CD4-positive, alpha-beta T cell (primary cell): ENCODE measurements at regions not wholly inside any gene's neighbourhood (a gene's known extent, or its start where the extent isn't known, plus 50 kb on each side); places are given as distances from the start of the nearest gene placed in this dataset.

Experiments used
- ATAC-seq: fragments of 200-7000 bp; cut with Tn5 transposase; one replicate; pipeline ENCODE4 v1.10.0; 2022; ENCODE audit warnings: mild to moderate bottlenecking; ENCODE audit not compliant: poor library complexity
- CTCF ChIA-PET: fragments of 350-600 bp; sonication (Branson Sonifier 250); formaldehyde crosslinking; loops from one replicate; lab custom pipeline; 2021; ENCODE audit warnings: antibody characterized with exemption, inconsistent platforms; lab: Charles Lee
- POLR2A ChIA-PET: fragments of 350-600 bp; sonication (Branson Sonifier 250); formaldehyde crosslinking; loops from one replicate; lab custom pipeline; 2021; ENCODE audit warnings: antibody characterized with exemption, inconsistent platforms; lab: Charles Lee
- DNase-seq, 14 experiments: peaks; one replicate each; pipeline ENCODE4 v3.0.0-alpha.2; 2013 to 2020; ENCODE audit warnings: mixed read lengths in 2 of 14
- H3K27ac ChIP-seq, 2 donors: one replicate each; pipeline versions ENCODE4 v1.5.1 to v1.7.0; 2013; ENCODE audit warnings: low read length in 2 of 2, low read depth in 1 of 2, mild to moderate bottlenecking in 1 of 2
- H3K27me3 ChIP-seq, 2 experiments: 1 replicate in 1 of 2; 2 replicates in 1 of 2; pipeline versions ENCODE4 v1.6.1 to v1.7.0; 2013; ENCODE audit warnings: low read length in 2 of 2, control low read depth in 1 of 2, mild to moderate bottlenecking in 1 of 2, moderate library complexity in 1 of 2; ENCODE audit not compliant: insufficient read depth in 2 of 2, control insufficient read depth in 1 of 2
- H3K36me3 ChIP-seq: one replicate; pipeline ENCODE4 v1.6.1; 2013; ENCODE audit warnings: low read length, control low read depth; ENCODE audit not compliant: insufficient read depth
- H3K4me1 ChIP-seq: one replicate; pipeline ENCODE4 v1.6.1; 2013; ENCODE audit warnings: low read length, control low read depth; ENCODE audit not compliant: insufficient read depth
- H3K4me3 ChIP-seq: one replicate; pipeline ENCODE4 v1.5.1; 2013; ENCODE audit warnings: mild to moderate bottlenecking, low read length, moderate library complexity
- H3K9me3 ChIP-seq, 2 experiments: 1 replicate in 1 of 2; 2 replicates in 1 of 2; pipeline versions ENCODE4 v1.6.1 to v1.7.0; 2013; ENCODE audit warnings: low read length in 2 of 2, mild to moderate bottlenecking in 2 of 2, control low read depth in 1 of 2, moderate library complexity in 1 of 2; ENCODE audit not compliant: control insufficient read depth in 1 of 2, insufficient read depth in 1 of 2
- H3K27ac Mint-ChIP-seq: one replicate; pipeline ENCODE4 v1.8.0; 2020; ENCODE audit warnings: mixed read lengths
- H3K27me3 Mint-ChIP-seq: one replicate; pipeline ENCODE4 v1.8.0; 2021; ENCODE audit warnings: mixed read lengths
- H3K36me3 Mint-ChIP-seq: one replicate; pipeline ENCODE4 v1.8.0; 2021; ENCODE audit warnings: low read depth, mixed read lengths
- H3K4me1 Mint-ChIP-seq: one replicate; pipeline ENCODE4 v1.8.0; 2021; ENCODE audit warnings: low read depth, mixed read lengths
- H3K4me3 Mint-ChIP-seq: one replicate; pipeline ENCODE4 v1.8.0; 2020; ENCODE audit warnings: mild to moderate bottlenecking, mixed read lengths
- H3K9me3 Mint-ChIP-seq: one replicate; pipeline ENCODE4 v1.8.0; 2020; ENCODE audit warnings: mixed read lengths
- intact Hi-C, 2 experiments: fragments of 100-400 bp; cut with DNase I in 1 of 2; cut with micrococcal nuclease in 1 of 2; formaldehyde crosslinking; loops; one replicate each; pipeline versions ENCODE4 v1.15.1 to v1.9.0; 2023 to 2025; cut with DNase I, micrococcal nuclease
- TF ChIP-seq, protein P1 (sequence below): fragments of 200-600 bp; IDR thresholded peaks from one replicate; pipeline ENCODE4 v1.8.0; 2022; ENCODE audit warnings: antibody characterized with exemption, mild to moderate bottlenecking

DNA sequence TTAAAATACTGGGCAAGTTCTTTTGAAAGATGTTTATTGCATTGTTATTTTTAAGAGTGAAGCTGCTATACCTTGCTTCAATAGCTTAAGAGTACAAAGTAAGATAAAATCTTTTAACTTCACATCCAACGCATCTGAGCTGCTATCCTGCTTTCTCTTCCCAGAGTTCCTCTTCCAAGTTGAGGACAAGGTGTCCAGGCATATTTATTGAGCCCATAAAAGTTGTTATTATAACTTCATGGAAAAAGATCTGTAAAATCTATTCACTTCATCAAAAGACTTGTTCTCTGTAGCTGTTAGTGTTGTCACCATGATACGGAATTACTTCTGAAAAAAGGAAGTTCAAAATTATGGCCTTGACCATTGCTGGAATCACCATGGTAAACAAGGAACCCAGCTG is 306.2 kb upstream of the ELAVL2 start:
- peaks cover 8% of the 10 kb centered on the region for H3K9me3 Mint-ChIP-seq
- no peaks in the 10 kb centered on the region for H3K36me3 Mint-ChIP-seq
- intact Hi-C loops = no loop called here
- peaks cover 3 to 16% of the 10 kb centered on the region in 2 experiments for H3K9me3 ChIP-seq
- H3K27me3 Mint-ChIP-seq = no peaks in the 10 kb centered on the region
- H3K27me3 ChIP-seq = no peaks in the 10 kb centered on the region
- no peaks in the 10 kb centered on the region for H3K4me1 ChIP-seq
- H3K4me3 Mint-ChIP-seq = no peak overlapping the region
- DNase-seq (no peak), ATAC-seq (no peak)
- no peak overlapping the region for H3K27ac Mint-ChIP-seq
- no peak overlapping the region for H3K27ac ChIP-seq
- TF ChIP-seq, protein P1, sequence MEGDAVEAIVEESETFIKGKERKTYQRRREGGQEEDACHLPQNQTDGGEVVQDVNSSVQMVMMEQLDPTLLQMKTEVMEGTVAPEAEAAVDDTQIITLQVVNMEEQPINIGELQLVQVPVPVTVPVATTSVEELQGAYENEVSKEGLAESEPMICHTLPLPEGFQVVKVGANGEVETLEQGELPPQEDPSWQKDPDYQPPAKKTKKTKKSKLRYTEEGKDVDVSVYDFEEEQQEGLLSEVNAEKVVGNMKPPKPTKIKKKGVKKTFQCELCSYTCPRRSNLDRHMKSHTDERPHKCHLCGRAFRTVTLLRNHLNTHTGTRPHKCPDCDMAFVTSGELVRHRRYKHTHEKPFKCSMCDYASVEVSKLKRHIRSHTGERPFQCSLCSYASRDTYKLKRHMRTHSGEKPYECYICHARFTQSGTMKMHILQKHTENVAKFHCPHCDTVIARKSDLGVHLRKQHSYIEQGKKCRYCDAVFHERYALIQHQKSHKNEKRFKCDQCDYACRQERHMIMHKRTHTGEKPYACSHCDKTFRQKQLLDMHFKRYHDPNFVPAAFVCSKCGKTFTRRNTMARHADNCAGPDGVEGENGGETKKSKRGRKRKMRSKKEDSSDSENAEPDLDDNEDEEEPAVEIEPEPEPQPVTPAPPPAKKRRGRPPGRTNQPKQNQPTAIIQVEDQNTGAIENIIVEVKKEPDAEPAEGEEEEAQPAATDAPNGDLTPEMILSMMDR = no peak
- CTCF ChIA-PET = no interaction called here
- POLR2A ChIA-PET = no interaction called here
- H3K4me3 ChIP-seq = no peak overlapping the region
- H3K4me1 Mint-ChIP-seq = no peaks in the 10 kb centered on the region
- H3K36me3 ChIP-seq = no peaks in the 10 kb centered on the region

DNA sequence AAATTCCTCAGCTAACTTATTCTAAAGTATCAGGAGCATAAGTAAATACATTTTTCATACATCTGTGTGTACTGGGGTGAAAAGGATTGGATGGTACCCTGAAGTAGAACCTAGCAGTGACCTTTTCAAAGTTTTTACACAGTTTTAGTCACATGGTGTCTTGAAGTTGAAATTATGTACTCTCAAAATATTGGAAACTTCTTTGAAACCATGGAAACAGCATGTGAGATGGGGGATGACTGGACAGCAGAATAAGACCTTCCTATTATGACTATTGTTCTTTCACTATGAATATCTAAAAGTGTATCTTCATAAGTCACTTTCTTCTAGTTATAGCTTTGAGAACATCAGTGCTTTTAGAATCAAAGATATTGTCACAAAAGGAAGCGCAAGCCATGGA is 301.5 kb upstream of the ELAVL2 start:
- ATAC-seq (no peak), DNase-seq (no peak)
- no peak overlapping the region for H3K4me3 ChIP-seq
- H3K4me1 ChIP-seq = no peaks in the 10 kb centered on the region
- H3K36me3 Mint-ChIP-seq = no peaks in the 10 kb centered on the region
- ChIA-PET CTCF (no interaction called here), POLR2A (no interaction called here)
- H3K9me3 Mint-ChIP-seq = peaks cover 5% of the 10 kb centered on the region
- intact Hi-C loops = no loop called here
- H3K27me3 ChIP-seq = no peaks in the 10 kb centered on the region
- no peaks in the 10 kb centered on the region for H3K36me3 ChIP-seq
- H3K9me3 ChIP-seq = peaks cover 0 to 3% of the 10 kb centered on the region in 2 experiments
- no peak overlapping the region for H3K27ac Mint-ChIP-seq
- H3K27me3 Mint-ChIP-seq = no peaks in the 10 kb centered on the region
- H3K27ac ChIP-seq = no peak overlapping the region
- TF ChIP-seq, protein P1 = no peak
- no peaks in the 10 kb centered on the region for H3K4me1 Mint-ChIP-seq
- H3K4me3 Mint-ChIP-seq = no peak overlapping the region

DNA sequence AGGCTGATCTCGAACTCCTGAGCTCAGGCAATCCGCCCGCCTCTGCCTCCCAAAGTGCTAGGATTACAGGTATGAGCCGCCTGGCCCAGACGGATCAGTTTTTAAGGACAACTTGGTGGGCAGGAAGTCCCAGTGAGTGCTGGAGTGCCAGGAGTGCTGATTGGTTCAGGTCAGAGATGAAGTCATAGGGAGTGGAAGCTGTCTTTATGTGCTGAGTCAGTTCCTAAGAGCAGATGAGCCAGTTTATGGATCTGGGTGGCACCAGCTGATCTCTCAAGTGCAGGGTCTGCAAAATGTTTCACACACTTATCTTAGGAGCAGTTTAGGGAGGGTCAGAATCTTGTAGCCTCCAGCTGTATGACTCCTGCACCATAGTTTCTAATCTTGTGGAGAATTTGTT is 292.1 kb upstream of the ELAVL2 start:
- Mint-ChIP-seq H3K4me3 (no peak overlapping the region), H3K27me3 (no peaks in the 10 kb centered on the region), H3K9me3 (peaks cover 12% of the 10 kb centered on the region), H3K4me1 (no peaks in the 10 kb centered on the region), H3K36me3 (no peaks in the 10 kb centered on the region), H3K27ac (no peak overlapping the region)
- DNase-seq (no peak), ATAC-seq (no peak)
- CTCF ChIA-PET = no interaction called here
- Histone ChIP-seq H3K4me3 (no peak overlapping the region), H3K36me3 (no peaks in the 10 kb centered on the region), H3K4me1 (no peaks in the 10 kb centered on the region), H3K9me3 (peaks cover 0 to 5% of the 10 kb centered on the region in 2 experiments), H3K27ac (no peak overlapping the region), H3K27me3 (no peaks in the 10 kb centered on the region)
- POLR2A ChIA-PET = no interaction called here
- intact Hi-C loops = no loop called here
- TF ChIP-seq, protein P1 = no peak
